Stimulated activated CD4-positive, alpha-beta T cell treated with anti-CD3 and anti-CD28 coated beads, TNF-alpha, amount 100 ng/mL, for 48 hours (primary cell): ENCODE measurements at regions not wholly inside any gene's neighbourhood (a gene's known extent, or its start where the extent isn't known, plus 50 kb on each side); places are given as distances from the start of the nearest gene placed in this dataset.

Source experiments
- DNase-seq, 3 donors: peaks; one replicate each; pipeline ENCODE4 v3.0.0-alpha.2; 2020; ENCODE audit warnings: low read depth in 3 of 3

- no peak for DNase-seq
Measured at GRCh38 chr1:63116016-63116415, 206.4 kb upstream of the FOXD3 start.

GRCh38 chr1:63119575-63120155 is 202.7 kb upstream of the FOXD3 start:
- DNase-seq: no peak

- DNase-seq: no peak
Measured at GRCh38 chr1:63122079-63122478, 200.3 kb upstream of the FOXD3 start.

DNA sequence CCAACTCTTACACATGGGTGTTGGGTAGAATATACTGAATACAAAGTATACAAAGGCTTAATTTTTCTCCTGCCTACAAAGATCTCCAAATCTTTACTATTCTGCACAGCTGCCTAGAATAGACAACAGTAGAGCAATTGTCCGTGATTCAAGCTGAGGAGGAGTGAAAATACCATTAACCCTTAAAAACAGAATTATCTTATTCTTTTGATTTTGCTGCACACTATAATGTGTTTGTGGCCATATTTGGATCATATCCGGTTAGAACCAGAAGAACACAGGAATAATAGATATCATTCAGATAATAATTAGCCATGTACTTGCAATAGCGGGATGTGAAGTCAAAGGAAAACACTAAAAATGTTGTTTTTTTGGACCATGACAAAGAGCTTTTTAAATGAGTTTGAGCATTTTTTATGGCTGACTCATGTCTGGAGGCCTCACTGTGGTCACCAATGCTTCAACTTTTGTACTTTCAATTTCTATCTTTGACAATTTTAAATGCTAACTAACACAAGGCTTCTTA is 197.6 kb upstream of the FOXD3 start:
- no peak for DNase-seq

GRCh38 chr1:63126104-63126503 is 196.3 kb upstream of the FOXD3 start:
- no peak for DNase-seq

DNA sequence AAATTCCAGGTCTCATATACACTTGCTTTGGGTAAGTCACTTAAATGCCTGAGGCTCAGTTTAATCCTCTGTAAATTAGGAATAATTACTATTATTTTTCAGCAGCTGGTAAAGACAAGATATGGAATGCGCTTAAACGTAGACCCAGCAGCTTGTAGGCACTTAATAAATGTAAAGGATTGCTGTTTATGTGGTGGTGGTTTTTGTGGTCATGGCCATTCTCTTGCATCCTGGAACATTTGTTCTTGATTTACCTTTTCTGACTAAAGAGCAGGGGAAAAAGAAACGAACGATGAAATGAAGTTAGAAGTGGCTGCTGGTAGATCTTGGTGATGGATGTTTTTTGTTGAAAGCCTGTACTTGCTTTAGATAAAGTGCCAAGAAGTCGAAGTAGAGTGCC is 195.0 kb upstream of the FOXD3 start:
- DNase-seq: no peak

- no peak for DNase-seq
Measured at GRCh38 chr1:63128556-63128955, 193.8 kb upstream of the FOXD3 start.

DNA sequence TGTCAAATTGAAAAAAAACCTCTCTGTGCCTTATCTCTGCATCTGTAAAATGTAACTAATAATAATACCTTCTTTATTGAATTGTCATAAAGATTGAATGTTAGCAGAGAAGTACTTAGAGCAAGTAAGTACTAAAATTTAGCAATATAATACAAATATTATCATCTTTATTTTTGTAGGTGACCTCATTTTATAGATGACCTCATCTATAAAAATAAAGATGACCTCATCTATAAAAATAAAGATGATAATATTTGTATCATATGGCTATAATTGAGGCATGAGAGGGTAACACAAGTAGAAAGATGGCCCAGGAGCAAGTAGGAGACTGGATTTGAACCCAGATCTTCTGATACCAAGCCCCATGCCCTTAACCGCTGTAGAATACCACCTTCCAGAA is 193.2 kb upstream of the FOXD3 start:
- DNase-seq: no peak

DNA sequence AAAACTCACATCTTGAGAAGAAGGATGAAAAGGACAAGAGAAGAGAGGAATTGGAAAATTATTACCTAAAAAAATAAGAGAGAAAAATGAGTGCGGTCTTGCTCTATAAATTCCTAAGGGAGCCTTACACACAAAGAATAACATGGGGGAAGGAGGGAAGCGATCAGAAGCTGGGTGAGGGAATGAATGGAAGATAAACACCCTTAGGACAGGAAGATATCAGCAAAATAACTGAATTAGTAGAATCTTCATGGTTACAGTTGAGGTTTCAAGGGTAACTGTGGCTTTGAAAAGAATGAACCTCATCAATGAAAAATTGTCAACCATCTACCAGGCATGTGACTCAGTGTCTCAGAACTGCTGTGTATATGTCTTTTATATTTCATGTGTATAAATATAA is 192.5 kb upstream of the FOXD3 start:
- no peak for DNase-seq

GRCh38 chr1:63134501-63135173 is 187.7 kb upstream of the FOXD3 start:
- no peak for DNase-seq

DNA sequence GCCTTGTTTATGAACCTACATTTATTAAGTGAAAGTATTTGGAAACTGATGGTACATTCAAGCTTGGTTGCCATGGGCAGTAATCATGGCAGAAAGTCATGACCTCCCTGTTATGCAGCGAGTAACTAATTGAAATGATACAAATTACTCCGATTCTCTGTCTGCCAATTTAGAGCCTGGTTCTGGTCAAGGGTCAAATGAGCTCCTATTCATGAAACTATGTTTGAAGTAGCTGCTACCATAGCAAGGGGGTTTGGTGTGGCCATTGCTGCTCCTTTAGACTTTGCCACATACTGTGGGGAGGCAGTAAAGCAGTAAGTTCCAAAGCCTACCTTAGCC is 187.2 kb upstream of the FOXD3 start:
- DNase-seq: no peak

DNA sequence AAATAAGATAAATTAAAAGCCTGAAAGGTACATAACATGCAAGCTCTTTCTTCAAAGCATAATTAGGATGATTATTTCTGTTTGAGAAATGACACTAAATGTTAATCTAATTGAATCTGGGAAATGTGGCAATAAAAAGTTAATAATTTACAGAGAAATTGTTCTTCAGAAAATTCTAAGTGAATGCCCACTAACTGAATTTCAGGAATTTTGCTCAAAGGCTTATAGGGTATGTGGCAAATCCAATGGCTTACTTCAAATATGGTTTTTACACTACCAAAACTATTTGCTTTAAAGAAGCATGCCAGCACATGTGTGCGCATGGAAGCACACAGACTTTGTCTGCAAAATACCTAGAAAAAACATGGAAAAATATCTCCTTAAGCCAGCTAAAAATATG is 186.6 kb upstream of the FOXD3 start:
- DNase-seq: no peak

GRCh38 chr1:63142001-63142400 is 180.4 kb upstream of the FOXD3 start:
- DNase-seq: no peak

GRCh38 chr1:63143482-63143881 is 178.9 kb upstream of the FOXD3 start:
- no peak for DNase-seq

GRCh38 chr1:63147783-63148182 is 174.6 kb upstream of the FOXD3 start:
- no peak for DNase-seq

GRCh38 chr1:63148825-63149645 is 173.3 kb upstream of the FOXD3 start:
- no peak for DNase-seq

DNA sequence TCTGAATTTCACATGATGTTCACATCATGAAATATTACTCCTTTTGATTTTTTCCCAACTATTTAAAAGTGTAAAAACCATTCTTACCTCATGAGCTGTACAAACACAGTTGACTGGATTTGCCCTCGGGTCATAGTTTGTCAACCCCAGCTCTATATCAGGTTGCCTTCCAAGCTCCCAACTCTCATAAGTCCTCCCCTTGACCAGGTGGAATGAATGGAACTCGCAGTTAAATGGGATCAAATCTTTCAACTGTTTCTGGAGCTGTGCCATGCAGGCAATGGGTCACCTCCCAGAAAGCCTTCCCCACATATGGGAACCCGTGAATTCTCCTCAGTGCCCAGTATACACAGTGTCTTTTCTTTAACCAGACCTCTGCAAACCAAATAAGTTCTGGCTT is 169.8 kb upstream of the FOXD3 start:
- DNase-seq: no peak

DNA sequence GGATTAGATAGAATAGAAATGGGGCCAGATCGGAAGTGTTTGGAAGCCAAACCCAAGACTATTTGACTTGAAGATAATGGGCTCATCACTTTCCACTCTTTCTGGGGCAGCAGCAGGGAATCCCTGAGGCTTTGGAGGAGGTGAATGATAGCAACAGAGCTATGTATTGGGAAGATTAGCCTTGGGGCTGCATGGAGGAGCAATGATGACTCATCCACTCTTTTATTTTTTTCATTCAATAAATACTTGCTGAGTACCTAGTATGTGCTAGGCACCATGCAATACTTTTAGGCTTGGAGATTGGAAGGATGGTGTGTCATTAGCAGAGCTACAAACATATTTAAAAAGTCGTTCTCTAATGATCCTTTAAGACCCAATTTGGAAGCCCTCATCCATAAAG is 166.9 kb upstream of the FOXD3 start:
- no peak for DNase-seq

DNA sequence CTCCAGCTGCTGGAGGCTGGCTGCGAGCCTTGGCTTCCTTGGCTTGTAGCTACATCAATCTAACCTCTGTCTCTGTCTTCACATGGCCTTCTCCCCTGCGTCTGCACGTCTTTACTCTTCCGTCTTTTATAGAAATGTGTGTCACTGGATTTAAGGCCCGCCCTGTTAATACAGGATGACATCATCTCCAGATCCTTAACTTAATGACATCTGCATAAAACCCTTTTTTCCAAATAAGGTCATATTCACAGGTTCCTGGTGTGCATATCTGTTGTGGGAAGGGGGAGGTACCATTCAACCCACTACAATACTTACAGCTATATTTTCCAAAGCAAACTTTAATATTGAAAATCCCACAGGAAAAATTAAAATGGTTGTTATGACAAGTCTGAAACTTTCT is 165.3 kb upstream of the FOXD3 start:
- no peak for DNase-seq

DNA sequence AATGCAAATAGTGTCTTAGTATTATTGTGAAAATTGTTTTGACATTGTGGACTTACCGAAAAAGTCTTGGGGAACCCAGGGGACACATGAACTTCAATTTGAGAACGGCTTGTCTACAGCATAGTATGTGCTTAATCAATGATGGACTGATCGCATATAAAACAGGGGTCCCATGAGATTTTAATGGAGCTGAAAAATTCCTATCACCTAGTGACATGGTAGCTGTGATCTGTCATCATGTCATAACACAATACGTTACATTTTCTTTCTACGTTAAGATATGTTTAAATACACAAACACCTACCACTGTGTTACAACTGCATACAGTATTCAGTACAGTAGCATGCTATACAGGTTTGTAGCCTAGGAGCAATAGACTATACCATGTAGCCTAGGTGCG is 153.3 kb upstream of the FOXD3 start:
- no peak for DNase-seq

DNA sequence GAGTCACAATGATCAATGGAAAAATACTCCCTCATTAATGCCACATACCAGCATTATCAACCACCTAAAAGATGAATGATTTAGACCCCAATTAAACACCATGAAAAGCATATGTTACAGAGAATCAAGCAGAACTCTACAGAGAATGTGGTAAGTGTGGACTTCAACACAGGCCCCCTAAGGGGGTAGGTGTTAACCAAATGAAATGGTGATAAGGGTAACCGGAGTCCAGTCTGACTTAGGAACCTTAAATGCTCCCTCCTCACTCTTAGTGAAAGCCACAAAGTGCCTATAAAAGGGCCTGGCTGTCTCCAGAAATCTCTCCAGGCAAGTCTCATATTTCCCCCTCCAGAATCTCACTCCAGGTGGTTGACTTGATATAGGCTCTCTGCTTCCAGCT is 149.2 kb upstream of the FOXD3 start:
- no peak for DNase-seq

DNA sequence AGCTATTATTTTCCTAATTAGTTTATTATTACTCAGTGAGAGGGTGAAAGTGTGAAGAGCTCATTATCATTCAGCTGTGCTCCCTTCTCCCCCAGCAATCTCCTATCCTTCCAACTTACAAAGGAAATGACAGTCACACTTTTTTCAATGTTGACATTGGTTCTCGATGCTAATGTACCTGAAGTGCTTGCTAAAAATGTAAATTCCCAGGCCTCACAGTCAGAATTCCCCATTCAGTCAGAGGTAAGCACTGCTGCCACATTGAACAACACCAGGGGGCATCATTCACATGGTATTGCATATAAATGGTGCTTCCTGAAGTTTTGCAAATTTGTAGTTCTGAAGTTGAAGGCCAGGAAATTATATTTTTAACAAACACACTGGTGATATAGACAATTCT is 132.7 kb upstream of the FOXD3 start:
- no peak for DNase-seq

DNA sequence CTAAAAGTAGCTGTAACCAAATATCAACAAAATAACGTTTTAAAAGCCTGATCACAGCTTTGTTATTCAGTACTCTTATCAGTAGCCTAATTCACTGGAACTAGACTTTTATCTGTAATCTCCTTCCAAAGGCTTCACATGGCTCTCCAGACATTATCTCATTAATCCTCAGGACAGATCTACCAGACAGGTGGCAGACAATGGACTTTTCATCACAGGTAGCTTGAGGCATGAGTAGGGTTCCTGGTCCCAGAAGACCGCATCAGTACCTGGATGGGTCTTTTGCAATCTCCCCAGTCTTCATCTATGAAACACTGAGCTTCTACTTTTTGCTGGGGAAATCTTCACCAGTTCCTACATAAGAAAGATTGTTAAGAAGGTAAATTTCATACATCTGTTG is 132.2 kb upstream of the FOXD3 start:
- no peak for DNase-seq
